ENCODE measurements at regions not wholly inside any gene's neighbourhood (a gene's known extent, or its start where the extent isn't known, plus 50 kb on each side); places are given as distances from the start of the nearest gene placed in this dataset.

- TF ChIP-seq CTCF (conservative IDR thresholded peaks at IDR 0.05 in 1 of 2, IDR thresholded peaks at IDR 0.05 in 1 of 2; ENCODE audit: extremely low read depth in 1 of 2, insufficient read depth in 1 of 2, low read depth in 1 of 2, low read length in 2 of 2) (no peak), EZH2 (IDR thresholded peaks at IDR 0.05; ENCODE audit: borderline replicate concordance, low read length) (no peak)
Measured at GRCh38 chr2:150100834-150101233, 386.6 kb downstream of the RND3 start.
